ENCODE measurements at regions not wholly inside any gene's neighbourhood (a gene's known extent, or its start where the extent isn't known, plus 50 kb on each side); places are given as distances from the start of the nearest gene placed in this dataset.

GRCh38 chr1:227378871-227379554 lies 60.7 kb upstream of the CDC42BPA start:
- TF ChIP-seq CTCF (IDR thresholded peaks at IDR 0.05): no peak
- TF ChIP-seq ZFX (IDR thresholded peaks at IDR 0.05; ENCODE audit: borderline replicate concordance): no peak
- H3K27ac ChIP-seq: no peak overlapping the region

- H3K27ac ChIP-seq: no peak overlapping the region
These were observed 59.9 kb upstream of the CDC42BPA start for GRCh38 chr1:227378181-227378580.

GRCh38 chr1:227374846-227375245 lies 56.6 kb upstream of the CDC42BPA start:
- no peak overlapping the region for H3K27ac ChIP-seq
- no peak for TF ChIP-seq CTCF (IDR thresholded peaks at IDR 0.05)
- TF ChIP-seq ZFX (IDR thresholded peaks at IDR 0.05; ENCODE audit: borderline replicate concordance): no peak

More at GRCh38 chr1:227378181-227378580, 59.9 kb upstream of the CDC42BPA start:
- TF ChIP-seq CTCF (IDR thresholded peaks at IDR 0.05): no peak
- TF ChIP-seq ZFX (IDR thresholded peaks at IDR 0.05; ENCODE audit: borderline replicate concordance): no peak

GRCh38 chr1:227372726-227373130 lies 54.4 kb upstream of the CDC42BPA start:
- H3K27ac ChIP-seq: no peak overlapping the region
- no peak for TF ChIP-seq CTCF (IDR thresholded peaks at IDR 0.05)
- TF ChIP-seq ZFX (IDR thresholded peaks at IDR 0.05; ENCODE audit: borderline replicate concordance): no peak

GRCh38 chr1:227370533-227371254 lies 52.4 kb upstream of the CDC42BPA start:
- H3K27ac ChIP-seq: no peak overlapping the region
- TF ChIP-seq CTCF (IDR thresholded peaks at IDR 0.05) (no peak), ZFX (IDR thresholded peaks at IDR 0.05; ENCODE audit: borderline replicate concordance) (no peak)

GRCh38 chr1:227369102-227369760 lies 50.9 kb upstream of the CDC42BPA start:
- H3K27ac ChIP-seq: no peak overlapping the region
- TF ChIP-seq ZFX (IDR thresholded peaks at IDR 0.05; ENCODE audit: borderline replicate concordance): no peak
- TF ChIP-seq CTCF (IDR thresholded peaks at IDR 0.05): no peak
